ENCODE measurements at regions not wholly inside any gene's neighbourhood (a gene's known extent, or its start where the extent isn't known, plus 50 kb on each side); places are given as distances from the start of the nearest gene placed in this dataset.
"Not testable (repeated sequence)": the region's sequence is repeated elsewhere in the genome, so short reads cannot be mapped to it uniquely, and the experiment has no call there.

DNA sequence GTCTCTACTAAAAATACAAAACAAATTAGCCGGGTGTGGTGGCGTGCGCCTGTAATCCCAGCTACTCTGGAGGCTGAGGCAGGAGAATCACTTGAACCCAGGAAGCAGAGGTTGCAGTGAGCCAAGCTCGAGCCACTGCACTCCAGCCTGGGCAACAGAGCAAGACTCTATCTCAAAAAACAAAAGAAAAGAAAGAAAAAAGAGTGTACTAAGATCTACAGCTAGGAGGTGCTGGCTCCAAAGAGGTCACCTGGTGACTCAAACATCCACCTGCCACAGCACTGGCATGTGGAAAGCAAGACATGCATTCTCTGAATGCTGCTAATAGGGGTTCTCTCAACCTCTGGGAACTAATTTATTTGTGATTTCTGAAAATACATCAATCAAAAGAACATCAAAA is 167.5 kb upstream of the MARCKS start:
- H3K36me3 ChIP-seq (ENCODE audit: insufficient read depth); H3K27ac ChIP-seq (ENCODE audit: low read depth); H3K9me2 ChIP-seq (ENCODE audit: insufficient read depth); H3K4me1 ChIP-seq (ENCODE audit: insufficient read depth); H3F3A ChIP-seq (replicated peaks; ENCODE audit: low read depth); H3K79me2 ChIP-seq (replicated peaks; ENCODE audit: insufficient read depth); H3K4me3 Mint-ChIP-seq; H3K4me3 ChIP-seq; H3K27me3 ChIP-seq (ENCODE audit: insufficient read depth); H3K4me2 ChIP-seq; ATAC-seq; H3K9me3 Mint-ChIP-seq; H3K27ac Mint-ChIP-seq; H2AFZ ChIP-seq; H4K20me1 ChIP-seq (replicated peaks; ENCODE audit: insufficient read depth); H3K4me1 Mint-ChIP-seq; DNase-seq (ENCODE audit: low spot score); H3K27me3 Mint-ChIP-seq (ENCODE audit: insufficient read depth, low read depth, poor library complexity); H3K36me3 Mint-ChIP-seq (ENCODE audit: low read depth): not testable (repeated sequence)
- TF ChIP-seq, protein P1, sequence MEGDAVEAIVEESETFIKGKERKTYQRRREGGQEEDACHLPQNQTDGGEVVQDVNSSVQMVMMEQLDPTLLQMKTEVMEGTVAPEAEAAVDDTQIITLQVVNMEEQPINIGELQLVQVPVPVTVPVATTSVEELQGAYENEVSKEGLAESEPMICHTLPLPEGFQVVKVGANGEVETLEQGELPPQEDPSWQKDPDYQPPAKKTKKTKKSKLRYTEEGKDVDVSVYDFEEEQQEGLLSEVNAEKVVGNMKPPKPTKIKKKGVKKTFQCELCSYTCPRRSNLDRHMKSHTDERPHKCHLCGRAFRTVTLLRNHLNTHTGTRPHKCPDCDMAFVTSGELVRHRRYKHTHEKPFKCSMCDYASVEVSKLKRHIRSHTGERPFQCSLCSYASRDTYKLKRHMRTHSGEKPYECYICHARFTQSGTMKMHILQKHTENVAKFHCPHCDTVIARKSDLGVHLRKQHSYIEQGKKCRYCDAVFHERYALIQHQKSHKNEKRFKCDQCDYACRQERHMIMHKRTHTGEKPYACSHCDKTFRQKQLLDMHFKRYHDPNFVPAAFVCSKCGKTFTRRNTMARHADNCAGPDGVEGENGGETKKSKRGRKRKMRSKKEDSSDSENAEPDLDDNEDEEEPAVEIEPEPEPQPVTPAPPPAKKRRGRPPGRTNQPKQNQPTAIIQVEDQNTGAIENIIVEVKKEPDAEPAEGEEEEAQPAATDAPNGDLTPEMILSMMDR (conservative IDR thresholded peaks at IDR 0.05; ENCODE audit: low read depth in 2 of 2): peak; percentile 18 to 39

GRCh38 chr6:113690281-113691259 is 166.6 kb upstream of the MARCKS start:
- H3K9me3 Mint-ChIP-seq: no peaks in the 10 kb centered on the region
- DNase-seq (ENCODE audit: low spot score) (no peak), ATAC-seq (no peak)
- H3K9me2 ChIP-seq (ENCODE audit: insufficient read depth): no peaks in the 10 kb centered on the region
- H3K4me3 Mint-ChIP-seq: no peak overlapping the region
- H2AFZ ChIP-seq: no peak overlapping the region
- no peaks in the 10 kb centered on the region for H3K4me1 Mint-ChIP-seq
- H3K4me2 ChIP-seq: no peak overlapping the region
- no peak overlapping the region for H3K27ac Mint-ChIP-seq
- H3K4me1 ChIP-seq (ENCODE audit: insufficient read depth): no peaks in the 10 kb centered on the region
- H3K27ac ChIP-seq (ENCODE audit: low read depth): no peak overlapping the region
- no peaks in the 10 kb centered on the region for H3K27me3 Mint-ChIP-seq (ENCODE audit: insufficient read depth, low read depth, poor library complexity)
- H3F3A ChIP-seq (replicated peaks; ENCODE audit: low read depth): no peaks in the 10 kb centered on the region
- no peak overlapping the region for H3K4me3 ChIP-seq
- no peaks in the 10 kb centered on the region for H3K36me3 ChIP-seq (ENCODE audit: insufficient read depth)
- no peaks in the 10 kb centered on the region for H3K36me3 Mint-ChIP-seq (ENCODE audit: low read depth)
- H3K27me3 ChIP-seq (ENCODE audit: insufficient read depth): no peaks in the 10 kb centered on the region
- no peaks in the 10 kb centered on the region for H4K20me1 ChIP-seq (replicated peaks; ENCODE audit: insufficient read depth)
- H3K79me2 ChIP-seq (replicated peaks; ENCODE audit: insufficient read depth): no peaks in the 10 kb centered on the region
- TF ChIP-seq POLR2AphosphoS5 (IDR thresholded peaks at IDR 0.05; ENCODE audit: low read depth) (no peak), JUNB (IDR thresholded peaks at IDR 0.05; ENCODE audit: unreplicated experiment) (no peak), ZNF331 (CRISPR knock-in tag; IDR thresholded peaks at IDR 0.05; ENCODE audit: low read depth) (no peak), ETS1 (IDR thresholded peaks at IDR 0.05) (no peak), EZH2 (IDR thresholded peaks at IDR 0.05; ENCODE audit: low read depth, unreplicated experiment) (no peak)
- TF ChIP-seq, protein P2, sequence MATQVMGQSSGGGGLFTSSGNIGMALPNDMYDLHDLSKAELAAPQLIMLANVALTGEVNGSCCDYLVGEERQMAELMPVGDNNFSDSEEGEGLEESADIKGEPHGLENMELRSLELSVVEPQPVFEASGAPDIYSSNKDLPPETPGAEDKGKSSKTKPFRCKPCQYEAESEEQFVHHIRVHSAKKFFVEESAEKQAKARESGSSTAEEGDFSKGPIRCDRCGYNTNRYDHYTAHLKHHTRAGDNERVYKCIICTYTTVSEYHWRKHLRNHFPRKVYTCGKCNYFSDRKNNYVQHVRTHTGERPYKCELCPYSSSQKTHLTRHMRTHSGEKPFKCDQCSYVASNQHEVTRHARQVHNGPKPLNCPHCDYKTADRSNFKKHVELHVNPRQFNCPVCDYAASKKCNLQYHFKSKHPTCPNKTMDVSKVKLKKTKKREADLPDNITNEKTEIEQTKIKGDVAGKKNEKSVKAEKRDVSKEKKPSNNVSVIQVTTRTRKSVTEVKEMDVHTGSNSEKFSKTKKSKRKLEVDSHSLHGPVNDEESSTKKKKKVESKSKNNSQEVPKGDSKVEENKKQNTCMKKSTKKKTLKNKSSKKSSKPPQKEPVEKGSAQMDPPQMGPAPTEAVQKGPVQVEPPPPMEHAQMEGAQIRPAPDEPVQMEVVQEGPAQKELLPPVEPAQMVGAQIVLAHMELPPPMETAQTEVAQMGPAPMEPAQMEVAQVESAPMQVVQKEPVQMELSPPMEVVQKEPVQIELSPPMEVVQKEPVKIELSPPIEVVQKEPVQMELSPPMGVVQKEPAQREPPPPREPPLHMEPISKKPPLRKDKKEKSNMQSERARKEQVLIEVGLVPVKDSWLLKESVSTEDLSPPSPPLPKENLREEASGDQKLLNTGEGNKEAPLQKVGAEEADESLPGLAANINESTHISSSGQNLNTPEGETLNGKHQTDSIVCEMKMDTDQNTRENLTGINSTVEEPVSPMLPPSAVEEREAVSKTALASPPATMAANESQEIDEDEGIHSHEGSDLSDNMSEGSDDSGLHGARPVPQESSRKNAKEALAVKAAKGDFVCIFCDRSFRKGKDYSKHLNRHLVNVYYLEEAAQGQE (IDR thresholded peaks at IDR 0.05; ENCODE audit: unreplicated experiment): no peak
